ENCODE measurements at regions not wholly inside any gene's neighbourhood (a gene's known extent, or its start where the extent isn't known, plus 50 kb on each side); places are given as distances from the start of the nearest gene placed in this dataset.

DNA sequence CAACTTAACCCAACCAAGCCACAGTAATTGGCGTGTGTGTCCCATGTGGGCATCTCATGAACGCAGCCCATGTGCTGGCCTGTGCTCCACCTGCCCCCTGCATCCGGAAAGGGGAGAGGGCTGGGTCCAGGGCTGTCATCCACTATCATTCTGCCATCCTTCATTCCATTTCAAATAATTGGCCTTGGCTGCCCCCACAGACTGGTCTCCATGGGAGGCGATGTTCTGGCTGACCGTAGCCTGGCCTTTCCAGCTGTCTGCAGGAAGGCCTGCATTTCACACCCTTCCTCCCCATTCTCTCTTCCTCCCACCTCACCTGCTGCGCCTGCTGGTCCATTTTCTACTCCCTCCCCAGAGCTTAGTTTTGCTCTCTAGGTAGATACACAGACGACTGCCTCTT, 442.8 kb downstream of the COG6 start:
- TF ChIP-seq POLR2A (IDR thresholded peaks at IDR 0.05) (no peak), EP300 (IDR thresholded peaks at IDR 0.05) (no peak)
- TF ChIP-seq, protein P1, sequence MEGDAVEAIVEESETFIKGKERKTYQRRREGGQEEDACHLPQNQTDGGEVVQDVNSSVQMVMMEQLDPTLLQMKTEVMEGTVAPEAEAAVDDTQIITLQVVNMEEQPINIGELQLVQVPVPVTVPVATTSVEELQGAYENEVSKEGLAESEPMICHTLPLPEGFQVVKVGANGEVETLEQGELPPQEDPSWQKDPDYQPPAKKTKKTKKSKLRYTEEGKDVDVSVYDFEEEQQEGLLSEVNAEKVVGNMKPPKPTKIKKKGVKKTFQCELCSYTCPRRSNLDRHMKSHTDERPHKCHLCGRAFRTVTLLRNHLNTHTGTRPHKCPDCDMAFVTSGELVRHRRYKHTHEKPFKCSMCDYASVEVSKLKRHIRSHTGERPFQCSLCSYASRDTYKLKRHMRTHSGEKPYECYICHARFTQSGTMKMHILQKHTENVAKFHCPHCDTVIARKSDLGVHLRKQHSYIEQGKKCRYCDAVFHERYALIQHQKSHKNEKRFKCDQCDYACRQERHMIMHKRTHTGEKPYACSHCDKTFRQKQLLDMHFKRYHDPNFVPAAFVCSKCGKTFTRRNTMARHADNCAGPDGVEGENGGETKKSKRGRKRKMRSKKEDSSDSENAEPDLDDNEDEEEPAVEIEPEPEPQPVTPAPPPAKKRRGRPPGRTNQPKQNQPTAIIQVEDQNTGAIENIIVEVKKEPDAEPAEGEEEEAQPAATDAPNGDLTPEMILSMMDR (IDR thresholded peaks at IDR 0.05) = no peak
- intact Hi-C loops (cut with DNase I) = no loop called here
- no peaks in the 10 kb centered on the region for H3K4me1 ChIP-seq (ENCODE audit: insufficient read depth)
- H3K36me3 ChIP-seq = no peaks in the 10 kb centered on the region
- WGBS, 3 donors = 94 to 96% (median 94%) methylated on average over 7 of the region's 7 CpGs
- H3K9me3 ChIP-seq = no peaks in the 10 kb centered on the region
- no peak for DNase-seq
- H3K27me3 ChIP-seq = no peaks in the 10 kb centered on the region
- no peak overlapping the region for H3K4me3 ChIP-seq
- no peak overlapping the region for H3K27ac ChIP-seq

DNA sequence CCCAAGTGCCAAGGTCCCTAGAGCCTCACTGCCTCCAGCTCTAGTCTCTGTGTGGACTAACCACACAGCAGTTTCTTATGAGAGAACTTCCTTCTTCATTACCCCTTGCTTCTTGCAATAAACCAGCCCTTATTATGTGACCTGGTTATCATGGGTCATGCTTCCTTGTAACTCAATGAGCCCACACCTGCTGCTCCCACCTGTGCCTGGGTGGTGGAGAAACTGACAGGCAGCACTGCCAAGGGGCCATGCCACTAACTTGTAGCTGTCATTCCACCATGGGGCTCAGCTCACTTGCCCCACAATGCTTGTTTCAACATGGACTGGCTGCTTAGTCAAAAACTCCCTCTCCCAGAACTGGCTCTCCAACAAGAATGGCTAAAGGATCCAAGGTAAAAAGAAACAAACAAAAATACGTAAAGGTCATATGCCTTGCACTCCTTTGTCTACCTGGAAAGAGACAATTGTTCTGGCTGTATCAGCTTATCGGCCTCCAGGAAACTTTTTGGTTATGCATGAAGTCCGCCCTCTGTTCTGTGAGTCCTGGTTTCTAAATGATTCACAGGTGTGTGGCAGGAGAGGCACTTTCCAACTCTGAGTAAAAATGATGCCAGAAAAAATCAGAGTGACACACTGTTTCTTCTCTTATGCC, 446.4 kb downstream of the COG6 start:
- Histone ChIP-seq H3K27me3 (no peaks in the 10 kb centered on the region), H3K4me3 (no peak overlapping the region), H3K4me1 (ENCODE audit: insufficient read depth) (no peaks in the 10 kb centered on the region), H3K27ac (no peak overlapping the region), H3K36me3 (no peaks in the 10 kb centered on the region), H3K9me3 (no peaks in the 10 kb centered on the region)
- DNase-seq = no peak
- WGBS, 3 donors = 96 to 100% (median 98%) methylated on average over 3 of the region's 3 CpGs
- intact Hi-C loops (cut with DNase I) = no loop called here
- TF ChIP-seq, protein P1 (IDR thresholded peaks at IDR 0.05) = no peak
- TF ChIP-seq POLR2A (IDR thresholded peaks at IDR 0.05) (no peak), EP300 (IDR thresholded peaks at IDR 0.05) (no peak)

DNA sequence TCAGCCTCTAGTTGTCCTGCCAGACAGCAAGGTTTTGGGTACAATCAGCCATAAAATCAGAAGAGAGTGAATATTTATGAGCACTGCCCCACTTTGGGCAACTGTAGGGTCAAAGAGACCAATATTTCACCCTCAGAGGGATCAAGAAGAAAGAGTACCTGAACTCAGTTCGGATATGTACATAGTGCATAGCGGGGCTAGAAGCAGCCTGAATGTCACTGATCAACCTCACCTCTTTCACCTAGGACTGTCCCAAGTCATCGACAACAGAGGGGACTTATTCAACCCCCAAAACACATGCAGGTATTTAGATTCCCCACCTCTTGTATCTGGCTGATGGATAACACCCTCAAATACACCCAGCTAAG, 446.9 kb downstream of the COG6 start:
- Histone ChIP-seq H3K27ac (no peak overlapping the region), H3K4me3 (no peak overlapping the region), H3K4me1 (ENCODE audit: insufficient read depth) (no peaks in the 10 kb centered on the region), H3K27me3 (no peaks in the 10 kb centered on the region), H3K36me3 (no peaks in the 10 kb centered on the region), H3K9me3 (no peaks in the 10 kb centered on the region)
- WGBS, 3 donors = 93 to 95% (median 93%) methylated on average over 3 of the region's 3 CpGs
- intact Hi-C loops (cut with DNase I) = no loop called here
- no peak for DNase-seq
- TF ChIP-seq POLR2A (IDR thresholded peaks at IDR 0.05) = no peak
- TF ChIP-seq EP300 (IDR thresholded peaks at IDR 0.05) = no peak
- TF ChIP-seq, protein P1 (IDR thresholded peaks at IDR 0.05) = no peak

DNA sequence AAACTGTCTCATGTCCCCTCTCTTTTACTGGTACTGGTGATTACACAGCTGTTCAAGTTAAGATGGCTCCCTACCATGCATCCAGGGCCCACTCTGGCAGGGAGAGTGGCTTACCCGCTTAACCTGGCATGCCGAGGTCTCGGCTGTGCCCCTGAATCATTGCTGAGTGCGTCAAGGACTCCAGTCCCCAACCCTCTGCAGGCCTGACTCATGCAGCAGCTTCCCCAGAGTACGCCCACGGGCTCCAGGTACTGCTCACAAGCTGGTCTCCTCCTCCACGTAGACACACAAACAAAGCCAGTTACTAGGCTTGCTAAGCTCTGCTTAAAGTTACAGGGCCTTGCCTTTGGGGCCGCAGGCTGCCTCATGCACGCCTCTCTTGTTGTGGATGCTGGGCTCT, 447.4 kb downstream of the COG6 start:
- TF ChIP-seq EP300 (IDR thresholded peaks at IDR 0.05) = no peak
- TF ChIP-seq, protein P1 (IDR thresholded peaks at IDR 0.05) = no peak
- TF ChIP-seq POLR2A (IDR thresholded peaks at IDR 0.05) = no peak
- intact Hi-C loops (cut with DNase I) = no loop called here
- 66 to 73% (median 73%) methylated on average over 9 of the region's 9 CpGs for WGBS, 3 donors
- no peak overlapping the region for H3K4me3 ChIP-seq
- no peaks in the 10 kb centered on the region for H3K4me1 ChIP-seq (ENCODE audit: insufficient read depth)
- H3K9me3 ChIP-seq = no peaks in the 10 kb centered on the region
- peak in 3 of 5 donors; percentile 23 to 41 (median 40) for DNase-seq
- H3K27ac ChIP-seq = no peak overlapping the region
- H3K27me3 ChIP-seq = no peaks in the 10 kb centered on the region
- no peaks in the 10 kb centered on the region for H3K36me3 ChIP-seq
